Large intestine (tissue), 3 donors: ENCODE measurements at regions not wholly inside any gene's neighbourhood (a gene's known extent, or its start where the extent isn't known, plus 50 kb on each side); places are given as distances from the start of the nearest gene placed in this dataset.

ENCODE experiments used
- DNase-seq, 2 donors: peaks; one replicate each; pipeline versions ENCODE4 v3.0.0 to v3.0.0-alpha.2; 2013
- H3K27ac ChIP-seq: one replicate; pipeline ENCODE4 v1.5.1; 2013; ENCODE audit warnings: low read length
- H3K27me3 ChIP-seq: 2 replicates; pipeline ENCODE4 v1.6.1; 2013; ENCODE audit warnings: low read length; ENCODE audit not compliant: control insufficient read depth, insufficient read depth
- H3K36me3 ChIP-seq: 2 replicates; pipeline ENCODE4 v1.6.1; 2013; ENCODE audit warnings: low read length; ENCODE audit not compliant: control insufficient read depth, insufficient read depth
- H3K4me1 ChIP-seq: one replicate; pipeline ENCODE4 v1.6.1; 2013; ENCODE audit warnings: low read length; ENCODE audit not compliant: control insufficient read depth, insufficient read depth
- H3K4me3 ChIP-seq: one replicate; pipeline ENCODE4 v1.5.1; 2013; ENCODE audit warnings: low read length
- H3K9me3 ChIP-seq: one replicate; pipeline ENCODE4 v1.6.1; 2013; ENCODE audit warnings: mild to moderate bottlenecking, low read depth, low read length, moderate library complexity; ENCODE audit not compliant: control insufficient read depth
- WGBS: methylation state at CpG from one replicate; pipeline ENCODE4 v1.1.5; 2013; ENCODE audit warnings: low lambda C conversion rate; ENCODE audit not compliant: insufficient coverage; 5-methylcytosine and 5-hydroxymethylcytosine counted together

DNA sequence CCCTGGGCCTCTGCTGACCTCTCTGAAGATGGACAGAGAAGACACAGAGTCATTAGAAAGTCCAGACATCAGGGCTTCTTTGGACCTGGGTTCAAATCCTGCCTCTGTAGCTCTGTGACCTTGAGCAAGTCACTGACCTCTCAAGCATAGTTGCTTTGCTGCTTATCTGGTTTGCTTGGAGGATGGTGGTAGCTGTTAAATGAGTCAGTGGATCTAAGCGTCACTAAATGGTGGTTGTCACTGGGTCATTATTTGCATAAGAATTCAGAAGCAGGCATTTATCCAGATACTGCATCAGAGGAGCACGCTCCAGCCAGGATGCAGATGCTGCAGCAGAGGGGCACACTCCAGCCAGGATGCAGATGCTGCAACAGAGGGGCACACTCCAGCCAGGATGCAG lies 229.2 kb downstream of the GLI2 start:
- H3K36me3 ChIP-seq = peaks cover 5% of the 10 kb centered on the region
- DNase-seq = no peak
- no peaks in the 10 kb centered on the region for H3K9me3 ChIP-seq
- no peak overlapping the region for H3K27ac ChIP-seq
- peaks cover 3% of the 10 kb centered on the region for H3K27me3 ChIP-seq
- WGBS = no CpG with 5 or more reads among the region's 2 CpGs
- no peak overlapping the region for H3K4me3 ChIP-seq
- H3K4me1 ChIP-seq = no peaks in the 10 kb centered on the region

DNA sequence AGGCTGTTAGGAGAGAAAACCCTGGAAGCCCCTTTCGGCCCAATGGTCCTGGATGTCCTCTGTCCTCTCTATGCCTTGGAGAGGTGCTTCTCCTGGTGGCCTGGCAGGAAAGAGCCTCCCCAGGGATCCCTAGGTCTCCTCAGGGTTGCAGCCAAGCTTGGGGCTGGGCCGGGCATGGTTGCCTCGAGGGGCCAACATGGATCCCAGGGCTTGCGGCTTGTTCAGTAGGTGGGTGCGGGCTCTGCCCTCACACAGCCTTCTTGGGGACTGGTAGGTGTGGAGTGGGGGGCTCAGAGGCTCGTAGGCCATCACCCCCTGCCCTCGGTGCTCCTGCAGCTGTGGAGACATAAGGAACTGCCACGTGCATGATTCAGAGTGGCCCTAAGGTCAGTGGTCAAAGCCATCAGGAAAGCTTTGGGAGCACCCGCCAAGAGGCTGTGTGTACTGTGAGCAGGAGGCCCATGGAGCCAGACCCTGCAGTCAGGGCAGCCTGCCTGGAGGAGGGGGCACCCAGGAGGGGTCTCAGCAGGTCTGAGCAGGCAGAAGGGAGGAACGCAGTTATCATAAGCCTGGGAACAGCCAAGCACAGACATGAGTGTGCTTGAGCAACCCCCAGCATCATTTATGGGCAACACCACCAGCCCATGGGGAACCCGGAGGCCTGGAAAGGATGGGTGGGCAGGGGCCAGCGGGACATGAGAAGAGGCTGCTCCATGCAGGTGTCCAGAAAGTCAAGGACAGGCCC lies 231.0 kb downstream of the GLI2 start:
- DNase-seq = no peak
- no peak overlapping the region for H3K4me3 ChIP-seq
- H3K9me3 ChIP-seq = no peaks in the 10 kb centered on the region
- no peaks in the 10 kb centered on the region for H3K4me1 ChIP-seq
- 100% methylated on average over 1 of the region's 12 CpGs for WGBS
- no peak overlapping the region for H3K27ac ChIP-seq
- H3K36me3 ChIP-seq = peaks cover 5% of the 10 kb centered on the region
- peaks cover 3% of the 10 kb centered on the region for H3K27me3 ChIP-seq

DNA sequence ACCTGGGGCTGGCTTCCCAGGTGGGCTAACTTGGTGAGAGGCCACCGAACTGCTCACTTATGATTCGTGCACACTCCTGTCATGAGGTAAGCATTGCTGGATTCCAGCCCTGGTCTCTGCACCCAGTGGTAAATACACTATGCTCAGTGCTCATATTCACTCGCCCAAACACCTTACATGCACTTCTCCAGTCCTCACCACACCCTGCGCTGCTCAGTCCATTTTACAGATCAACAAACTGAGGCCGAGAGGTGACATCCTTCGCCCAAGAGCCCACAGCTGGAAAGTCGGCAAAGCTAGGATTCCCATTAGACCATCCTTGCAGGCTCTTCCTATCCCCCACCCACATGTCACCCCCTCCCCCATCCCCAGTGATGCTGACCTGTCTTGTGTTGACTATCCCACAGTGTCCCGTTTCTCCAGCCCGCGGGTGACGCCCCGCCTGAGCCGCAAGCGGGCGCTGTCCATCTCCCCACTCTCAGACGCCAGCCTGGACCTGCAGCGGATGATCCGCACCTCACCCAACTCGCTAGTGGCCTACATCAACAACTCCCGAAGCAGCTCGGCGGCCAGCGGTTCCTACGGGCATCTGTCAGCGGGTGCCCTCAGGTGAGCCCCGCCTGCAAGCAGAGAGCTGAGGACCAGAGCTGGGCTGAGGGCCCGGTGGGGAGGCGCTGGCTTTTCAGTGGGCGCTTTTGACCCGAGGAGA lies 232.8 kb downstream of the GLI2 start:
- no peaks in the 10 kb centered on the region for H3K9me3 ChIP-seq
- peaks cover 5% of the 10 kb centered on the region for H3K36me3 ChIP-seq
- 83% methylated on average over 1 of the region's 30 CpGs for WGBS
- no peaks in the 10 kb centered on the region for H3K27me3 ChIP-seq
- no peak overlapping the region for H3K4me3 ChIP-seq
- no peaks in the 10 kb centered on the region for H3K4me1 ChIP-seq
- H3K27ac ChIP-seq = no peak overlapping the region
- no peak for DNase-seq

DNA sequence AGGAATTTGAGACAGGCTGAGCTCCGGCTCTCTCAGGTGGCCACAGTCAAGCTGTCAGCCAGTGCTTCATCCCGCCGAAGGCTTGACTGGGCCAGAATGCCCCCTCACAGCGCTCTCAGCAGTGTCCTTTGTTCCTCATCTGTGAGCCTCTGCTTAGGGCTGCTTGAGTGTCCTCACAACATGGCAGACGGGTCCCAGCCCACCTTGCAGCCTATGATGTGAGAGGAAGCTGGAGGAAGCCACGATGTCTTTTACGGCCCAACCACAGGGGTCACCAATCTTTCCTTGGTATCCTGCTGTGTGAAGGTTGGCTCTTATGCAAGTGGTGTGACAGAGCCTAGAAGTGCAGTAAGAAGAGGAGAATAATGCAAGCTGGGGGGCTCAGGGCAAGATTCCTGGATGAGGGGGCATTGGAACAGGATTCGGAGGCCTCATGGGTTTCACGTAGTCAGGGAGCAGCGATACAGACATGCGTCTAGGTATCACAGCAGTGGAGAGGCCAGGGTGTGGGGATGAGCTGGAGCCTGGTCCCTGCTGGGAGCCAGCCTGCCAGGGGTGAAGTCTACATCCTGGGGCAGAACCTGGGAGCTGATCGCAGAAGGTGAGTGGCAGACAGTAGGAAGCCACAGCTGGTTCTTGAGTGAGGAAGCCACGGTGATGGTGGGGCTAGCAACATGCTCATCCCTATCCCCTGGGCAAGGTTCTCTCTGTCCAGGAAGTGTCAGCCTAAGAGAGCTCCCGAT lies 234.1 kb downstream of the GLI2 start:
- Histone ChIP-seq H3K4me1 (no peaks in the 10 kb centered on the region), H3K4me3 (no peak overlapping the region), H3K27me3 (peaks cover 6% of the 10 kb centered on the region), H3K9me3 (no peaks in the 10 kb centered on the region), H3K27ac (no peak overlapping the region), H3K36me3 (peaks cover 7% of the 10 kb centered on the region)
- no peak for DNase-seq
- WGBS = no CpG with 5 or more reads among the region's 14 CpGs

DNA sequence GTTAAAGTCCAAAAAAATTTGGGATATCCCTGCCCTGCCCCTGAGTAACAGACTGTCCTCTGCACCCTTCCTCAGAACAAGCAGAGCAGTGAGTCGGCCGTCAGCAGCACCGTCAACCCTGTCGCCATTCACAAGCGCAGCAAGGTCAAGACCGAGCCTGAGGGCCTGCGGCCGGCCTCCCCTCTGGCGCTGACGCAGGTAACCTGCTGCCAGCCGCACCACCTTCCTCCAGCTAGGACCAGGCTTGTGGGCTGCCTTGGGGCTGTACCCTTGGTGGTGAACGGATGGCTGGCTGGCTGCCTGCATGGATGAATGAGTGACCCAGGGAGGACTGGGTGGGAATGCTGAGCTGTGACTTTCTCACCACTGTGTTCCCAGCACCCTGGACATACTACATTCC lies 236.2 kb downstream of the GLI2 start:
- peaks cover 7% of the 10 kb centered on the region for H3K36me3 ChIP-seq
- no peaks in the 10 kb centered on the region for H3K4me1 ChIP-seq
- no peak for DNase-seq
- no peak overlapping the region for H3K27ac ChIP-seq
- H3K4me3 ChIP-seq = no peak overlapping the region
- no peaks in the 10 kb centered on the region for H3K9me3 ChIP-seq
- H3K27me3 ChIP-seq = peaks cover 21% of the 10 kb centered on the region
- WGBS = no CpG with 5 or more reads among the region's 12 CpGs

DNA sequence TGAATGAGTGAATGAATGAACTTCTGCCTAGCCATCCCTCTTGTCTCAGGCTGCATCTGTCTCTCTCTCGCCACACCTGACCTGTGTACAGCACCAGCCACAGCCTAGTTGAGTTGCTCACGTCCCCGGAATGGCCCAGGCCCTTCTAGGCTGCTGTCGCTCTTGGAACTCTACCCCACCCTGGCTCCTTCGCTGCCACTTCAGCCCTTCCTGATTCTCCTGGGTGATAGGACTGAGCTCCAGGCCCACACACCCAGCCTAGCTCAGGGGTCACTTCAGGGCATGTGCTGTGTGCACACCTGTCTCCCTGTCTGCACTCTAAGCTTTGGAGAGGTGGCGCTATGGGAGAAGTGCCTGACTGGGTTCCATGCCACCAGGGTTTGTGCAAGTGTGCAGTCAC lies 236.6 kb downstream of the GLI2 start:
- H3K4me3 ChIP-seq = no peak overlapping the region
- WGBS = no CpG with 5 or more reads among the region's 6 CpGs
- no peaks in the 10 kb centered on the region for H3K9me3 ChIP-seq
- H3K27ac ChIP-seq = no peak overlapping the region
- DNase-seq = no peak
- peaks cover 7% of the 10 kb centered on the region for H3K36me3 ChIP-seq
- H3K27me3 ChIP-seq = peaks cover 24% of the 10 kb centered on the region
- no peaks in the 10 kb centered on the region for H3K4me1 ChIP-seq

DNA sequence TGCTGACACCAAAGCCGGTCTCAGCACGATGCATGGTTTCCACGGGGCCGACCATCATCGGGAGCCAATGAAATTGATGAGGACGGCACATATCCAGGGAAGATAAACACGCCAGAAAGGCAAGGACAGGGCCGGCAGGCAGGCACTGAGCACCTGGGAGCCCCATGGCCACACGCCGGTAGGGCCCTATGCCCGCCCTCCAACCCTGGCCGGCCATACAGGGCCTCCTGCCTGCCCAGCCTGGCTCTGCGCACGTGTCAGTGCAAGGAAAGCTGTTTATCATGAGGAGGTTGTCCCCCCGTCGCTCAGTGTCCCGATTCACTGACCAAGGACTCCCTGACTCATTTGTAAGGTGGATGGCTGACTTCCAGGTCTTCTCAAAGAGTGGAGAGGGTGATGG lies 237.5 kb downstream of the GLI2 start:
- Histone ChIP-seq H3K4me1 (no peaks in the 10 kb centered on the region), H3K4me3 (no peak overlapping the region), H3K27ac (no peak overlapping the region), H3K36me3 (peaks cover 7% of the 10 kb centered on the region), H3K9me3 (no peaks in the 10 kb centered on the region), H3K27me3 (peaks cover 32% of the 10 kb centered on the region)
- no CpG with 5 or more reads among the region's 17 CpGs for WGBS
- no peak for DNase-seq

DNA sequence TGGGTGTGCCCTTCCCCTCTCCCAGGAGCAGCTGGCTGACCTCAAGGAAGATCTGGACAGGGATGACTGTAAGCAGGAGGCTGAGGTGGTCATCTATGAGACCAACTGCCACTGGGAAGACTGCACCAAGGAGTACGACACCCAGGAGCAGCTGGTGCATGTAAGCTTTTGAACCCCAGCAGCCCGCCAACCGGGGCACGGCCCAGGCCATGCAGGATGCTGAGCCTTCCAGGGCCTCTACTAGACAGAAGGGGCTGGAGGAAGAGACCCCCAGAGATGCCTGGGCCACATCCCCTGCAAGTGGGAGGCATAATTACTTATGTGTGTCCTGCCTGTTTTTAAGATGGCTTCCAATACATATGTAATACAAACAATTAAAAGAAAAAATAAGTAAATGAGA lies 239.3 kb downstream of the GLI2 start:
- H3K4me3 ChIP-seq = no peak overlapping the region
- DNase-seq = no peak
- H3K27me3 ChIP-seq = peaks cover 40% of the 10 kb centered on the region
- WGBS = no CpG with 5 or more reads among the region's 4 CpGs
- H3K36me3 ChIP-seq = peaks cover 2% of the 10 kb centered on the region
- H3K4me1 ChIP-seq = no peaks in the 10 kb centered on the region
- H3K9me3 ChIP-seq = no peaks in the 10 kb centered on the region
- H3K27ac ChIP-seq = no peak overlapping the region

DNA sequence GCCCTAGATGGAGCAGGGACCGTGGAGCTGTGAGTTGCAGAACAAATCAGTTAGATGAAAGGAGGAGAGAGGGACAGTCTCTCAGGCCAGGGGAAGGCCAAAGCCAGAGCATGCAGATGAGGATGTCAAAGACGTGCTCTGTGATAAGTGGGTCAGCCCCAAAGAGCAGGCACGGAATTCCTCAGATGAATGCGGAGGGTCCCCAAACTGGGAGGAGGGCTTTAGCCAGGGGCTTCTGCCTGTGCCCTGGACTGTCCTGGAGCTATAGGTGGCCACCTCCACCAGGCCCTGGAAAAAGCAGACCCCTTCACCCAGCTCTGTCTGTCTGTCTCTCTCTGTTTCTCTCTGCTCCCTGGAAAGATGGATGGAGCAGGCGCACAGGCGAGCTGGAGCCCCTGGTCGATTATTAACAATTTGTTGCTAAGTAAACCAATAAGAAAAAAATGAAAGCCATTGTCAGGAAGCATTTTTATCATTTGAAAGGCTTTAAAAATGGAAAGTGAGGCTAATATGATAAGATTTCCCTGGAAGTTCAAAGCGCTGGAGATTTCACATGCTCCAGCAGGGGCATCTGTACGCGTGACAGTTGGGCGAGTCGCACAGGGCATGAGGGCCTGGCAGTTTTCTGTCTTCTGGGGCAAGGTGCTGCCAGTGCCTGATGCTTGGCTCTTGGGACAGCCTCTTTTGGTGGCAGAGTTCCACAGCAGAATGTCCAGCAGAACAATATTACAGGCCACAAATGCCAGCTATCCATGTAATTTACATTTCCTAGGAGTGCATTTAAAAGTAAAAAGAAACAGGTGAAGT lies 241.0 kb downstream of the GLI2 start:
- H3K4me1 ChIP-seq = no peaks in the 10 kb centered on the region
- H3K36me3 ChIP-seq = peaks cover 2% of the 10 kb centered on the region
- no peak for DNase-seq
- H3K27me3 ChIP-seq = peaks cover 43% of the 10 kb centered on the region
- no peak overlapping the region for H3K4me3 ChIP-seq
- H3K9me3 ChIP-seq = no peaks in the 10 kb centered on the region
- no peak overlapping the region for H3K27ac ChIP-seq
- WGBS = no CpG with 5 or more reads among the region's 12 CpGs
